OCI-LY1 (cell line): ENCODE measurements at regions not wholly inside any gene's neighbourhood (a gene's known extent, or its start where the extent isn't known, plus 50 kb on each side); places are given as distances from the start of the nearest gene placed in this dataset.

Experiments
- CTCF ChIP-seq: fragments of 200-600 bp; sonication (generic), shearing (Covaris generic); IDR thresholded peaks from 2 replicates; pipeline ENCODE4 v1.5.1; 2017; ENCODE audit warnings: mild to moderate bottlenecking, antibody characterized with exemption, low read length, moderate library complexity, mixed read lengths
- EZH2 ChIP-seq: fragments of 200-600 bp; sonication (generic), shearing (Covaris generic); IDR thresholded peaks from 2 replicates; pipeline ENCODE4 v1.8.0; 2017; ENCODE audit warnings: borderline replicate concordance, mixed run types, mild to moderate bottlenecking, antibody characterized with exemption, low read length, moderate library complexity, mixed read lengths

GRCh38 chr11:113603277-113604059 is 102.6 kb downstream of the TMPRSS5 start:
- TF ChIP-seq CTCF, result no peak
- no peak for TF ChIP-seq EZH2
